GM03348 (cell line): ENCODE measurements at regions not wholly inside any gene's neighbourhood (a gene's known extent, or its start where the extent isn't known, plus 50 kb on each side); places are given as distances from the start of the nearest gene placed in this dataset.
"Not testable (repeated sequence)": the region's sequence is repeated elsewhere in the genome, so short reads cannot be mapped to it uniquely, and the experiment has no call there.

ENCODE experiments used
- DNase-seq: peaks from one replicate; pipeline ENCODE4 v3.0.0; 2012; ENCODE audit warnings: low spot score

- no peak for DNase-seq
Observed at GRCh38 chr22:27598792-27599191, 202.8 kb downstream of the MN1 start.

- DNase-seq: no peak
Observed at GRCh38 chr22:27601195-27601594, 200.4 kb downstream of the MN1 start.

- peak; percentile 43 for DNase-seq
Observed at GRCh38 chr22:27602390-27602789, 199.2 kb downstream of the MN1 start.

GRCh38 chr22:27603111-27603799 is 198.3 kb downstream of the MN1 start:
- no peak for DNase-seq

- DNase-seq: no peak
Observed at GRCh38 chr22:27603800-27604144, 197.8 kb downstream of the MN1 start.

- no peak for DNase-seq
Observed at GRCh38 chr22:27605390-27605789, 196.2 kb downstream of the MN1 start.

- DNase-seq: not testable (repeated sequence)
Observed at GRCh38 chr22:27607750-27608149, 193.8 kb downstream of the MN1 start.

GRCh38 chr22:27609451-27609888 is 192.1 kb downstream of the MN1 start:
- no peak for DNase-seq

- not testable (repeated sequence) for DNase-seq
Observed at GRCh38 chr22:27610164-27610563, 191.4 kb downstream of the MN1 start.

- no peak for DNase-seq
Observed at GRCh38 chr22:27610863-27611786, 190.4 kb downstream of the MN1 start.

- no peak for DNase-seq
Observed at GRCh38 chr22:27612115-27612514, 189.4 kb downstream of the MN1 start.

- no peak for DNase-seq
Observed at GRCh38 chr22:27613099-27614005, 188.2 kb downstream of the MN1 start.

GRCh38 chr22:27614006-27614649 is 187.4 kb downstream of the MN1 start:
- DNase-seq: peak; percentile 47

- peak; percentile 31 for DNase-seq
Observed at GRCh38 chr22:27614650-27615007, 186.9 kb downstream of the MN1 start.

GRCh38 chr22:27615408-27615807 is 186.1 kb downstream of the MN1 start:
- no peak for DNase-seq

GRCh38 chr22:27616033-27616432 is 185.5 kb downstream of the MN1 start:
- DNase-seq: no peak

- no peak for DNase-seq
Observed at GRCh38 chr22:27617214-27617881, 184.2 kb downstream of the MN1 start.

GRCh38 chr22:27620367-27621154 is 181.0 kb downstream of the MN1 start:
- no peak for DNase-seq

GRCh38 chr22:27621486-27622070 is 180.0 kb downstream of the MN1 start:
- DNase-seq: no peak

- DNase-seq: no peak
Observed at GRCh38 chr22:27624042-27624441, 177.5 kb downstream of the MN1 start.
